HG02798 (cell line): ENCODE measurements at regions not wholly inside any gene's neighbourhood (a gene's known extent, or its start where the extent isn't known, plus 50 kb on each side); places are given as distances from the start of the nearest gene placed in this dataset.
"Not testable (repeated sequence)": the region's sequence is repeated elsewhere in the genome, so short reads cannot be mapped to it uniquely, and the experiment has no call there.

ENCODE experiments used
- ATAC-seq: cut with Tn5 transposase; IDR thresholded peaks from one replicate; pipeline ENCODE4 v1.9.1; 2021; ENCODE audit warnings: mild to moderate bottlenecking; ENCODE audit not compliant: unreplicated experiment, poor library complexity

DNA sequence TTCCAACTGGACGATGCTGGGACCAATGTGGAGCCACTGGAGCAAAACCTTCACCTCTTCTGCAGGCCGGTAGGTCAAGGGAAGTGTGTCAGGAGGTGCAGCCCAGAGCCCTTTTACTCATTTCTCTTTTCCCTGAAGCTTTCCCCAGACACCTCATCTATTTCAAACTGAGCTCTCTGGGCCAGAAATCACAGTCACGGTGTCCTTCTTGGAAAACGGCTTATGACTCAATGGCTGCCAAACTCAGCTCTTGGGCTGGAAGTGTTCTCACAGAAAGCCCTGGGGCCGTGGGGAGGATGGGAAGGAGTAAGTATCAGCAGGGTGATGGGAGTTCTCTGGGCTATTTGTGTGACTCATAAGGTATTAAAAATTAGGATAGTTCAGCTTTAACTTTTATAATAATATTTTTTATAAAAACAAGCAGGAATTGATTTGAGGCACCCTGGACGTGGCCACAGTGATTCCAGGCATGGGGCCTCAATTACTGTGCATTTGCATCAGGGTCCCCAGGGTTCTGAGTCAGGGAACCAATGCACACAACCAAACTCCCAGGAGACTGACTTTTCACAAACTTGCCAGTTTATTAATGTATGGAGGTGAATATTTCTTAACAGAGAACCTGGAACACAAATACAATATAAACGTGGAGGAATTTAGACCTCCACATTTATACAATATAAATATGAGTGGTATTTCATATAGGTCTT lies 187.4 kb upstream of the TMEM72 start:
- no peak for ATAC-seq

GRCh38 chr10:44724415-44725174 lies 186.5 kb upstream of the TMEM72 start:
- ATAC-seq = no peak

GRCh38 chr10:44725404-44725803 lies 185.7 kb upstream of the TMEM72 start:
- peak; percentile 59 for ATAC-seq

GRCh38 chr10:44731283-44731682 lies 179.9 kb upstream of the TMEM72 start:
- ATAC-seq = no peak

- no peak for ATAC-seq
Measured at GRCh38 chr10:44733501-44734488, 177.3 kb upstream of the TMEM72 start.

- no peak for ATAC-seq
Measured at GRCh38 chr10:44742248-44742647, 168.9 kb upstream of the TMEM72 start.

DNA sequence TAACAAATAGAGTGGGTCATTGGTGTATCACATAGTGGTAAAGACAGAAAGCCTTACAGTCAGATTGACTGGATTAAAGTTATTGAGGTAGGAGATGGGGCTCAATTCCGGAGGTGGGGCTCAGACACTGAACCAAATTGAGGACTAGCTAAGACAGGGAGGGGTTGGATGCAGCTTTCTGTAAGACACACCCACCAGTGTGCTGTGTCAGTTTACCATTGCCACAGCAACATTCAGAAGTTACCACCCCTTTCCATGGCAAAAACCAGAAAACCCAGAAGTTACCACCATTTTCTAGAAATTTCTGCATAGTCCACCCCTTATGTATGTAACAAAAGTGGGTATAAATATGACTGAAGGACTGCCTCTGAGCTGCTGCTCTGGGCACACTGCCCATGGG lies 167.6 kb upstream of the TMEM72 start:
- ATAC-seq = no peak

DNA sequence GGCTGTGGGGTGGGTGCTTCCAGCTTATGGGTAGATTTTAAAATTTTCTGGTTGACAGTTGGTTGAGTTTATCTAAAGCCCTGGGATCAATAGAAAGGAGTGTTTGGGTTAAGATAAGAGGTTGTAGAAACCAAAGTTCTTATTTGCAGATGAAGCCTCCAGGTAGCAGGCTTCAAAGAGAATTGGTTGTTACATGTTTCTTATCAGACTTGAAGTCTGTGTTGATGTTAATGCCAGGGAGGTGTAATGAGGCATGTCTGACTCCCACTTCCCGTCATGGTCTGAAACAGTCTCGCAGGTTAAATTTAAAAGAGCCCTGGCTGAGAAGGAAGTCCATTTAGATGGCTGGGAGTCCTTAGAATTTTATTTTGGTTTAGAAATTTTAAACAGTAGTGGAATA lies 165.2 kb upstream of the TMEM72 start:
- ATAC-seq = no peak

DNA sequence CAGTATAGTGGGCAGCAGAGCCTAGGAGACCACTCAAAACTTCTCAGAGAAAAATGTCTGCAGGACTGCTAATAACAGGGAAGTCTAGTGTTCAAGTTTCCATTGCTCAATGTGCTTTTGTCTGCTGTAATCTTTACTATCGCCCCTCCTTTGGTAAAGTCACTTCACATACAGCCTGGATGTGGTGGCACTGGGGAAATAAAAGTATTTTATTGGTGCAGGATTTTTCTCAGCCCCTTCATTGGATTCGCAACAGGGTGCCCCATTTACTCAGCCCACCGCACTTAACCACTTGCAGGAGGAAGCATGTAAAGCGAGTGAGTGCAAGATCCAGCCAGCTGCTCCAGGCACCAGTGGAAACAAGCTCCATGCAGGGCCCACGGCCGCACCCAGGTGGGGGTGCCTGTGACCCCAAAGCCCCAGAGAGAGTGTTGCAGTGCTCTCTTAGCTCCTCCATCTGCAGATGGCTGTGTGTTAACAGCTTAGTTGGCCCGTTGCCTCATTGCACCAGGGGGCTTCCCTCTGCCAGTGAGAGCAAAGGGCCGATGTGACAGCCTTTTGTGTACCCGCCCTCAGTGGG lies 163.5 kb upstream of the TMEM72 start:
- no peak for ATAC-seq

- no peak for ATAC-seq
Measured at GRCh38 chr10:44749151-44749550, 162.0 kb upstream of the TMEM72 start.

GRCh38 chr10:44752451-44753441 lies 158.4 kb upstream of the TMEM72 start:
- no peak for ATAC-seq

DNA sequence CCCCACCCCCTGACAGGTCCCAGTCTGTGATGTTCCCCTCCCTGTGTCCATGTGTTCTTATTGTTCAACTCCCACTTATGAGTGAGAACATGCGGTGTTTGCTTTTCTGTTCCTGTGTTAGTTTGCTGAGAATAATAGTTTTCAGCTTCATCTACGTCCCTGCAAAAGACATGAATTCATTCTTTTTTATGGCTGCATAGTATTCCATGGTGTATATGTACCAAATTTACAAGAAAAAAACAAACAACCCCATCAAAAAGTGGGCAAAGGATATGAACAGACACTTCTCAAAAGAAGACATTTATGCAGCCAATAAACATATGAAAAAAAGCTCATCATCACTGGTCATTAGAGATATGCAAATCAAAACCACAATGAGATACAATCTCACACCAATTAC lies 156.8 kb upstream of the TMEM72 start:
- not testable (repeated sequence) for ATAC-seq

DNA sequence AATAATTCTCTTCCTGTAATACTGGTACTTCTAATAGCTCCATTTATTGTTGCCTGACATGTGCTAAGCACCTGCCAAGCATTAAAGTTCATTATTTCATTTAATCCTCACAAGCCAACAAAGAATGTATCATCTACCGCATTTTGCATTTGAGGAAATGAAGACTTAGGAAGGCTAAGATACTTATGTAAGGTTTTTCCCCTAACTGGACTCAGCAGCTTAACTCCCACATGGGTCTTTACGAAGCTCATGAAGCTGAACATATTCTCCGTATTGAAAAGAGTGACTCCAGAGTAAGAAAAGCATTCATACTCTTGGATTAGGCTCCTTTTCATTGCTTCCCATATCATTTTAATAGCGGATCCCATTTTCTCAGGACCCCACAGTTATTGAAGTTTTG lies 155.7 kb upstream of the TMEM72 start:
- ATAC-seq = no peak

GRCh38 chr10:44756216-44756615 lies 154.9 kb upstream of the TMEM72 start:
- no peak for ATAC-seq

GRCh38 chr10:44757551-44758205 lies 153.5 kb upstream of the TMEM72 start:
- ATAC-seq = no peak

- ATAC-seq = no peak
Measured at GRCh38 chr10:44759122-44759521, 152.0 kb upstream of the TMEM72 start.

- ATAC-seq = no peak
Measured at GRCh38 chr10:44760513-44760912, 150.6 kb upstream of the TMEM72 start.

GRCh38 chr10:44761076-44761475 lies 150.1 kb upstream of the TMEM72 start:
- ATAC-seq = no peak

DNA sequence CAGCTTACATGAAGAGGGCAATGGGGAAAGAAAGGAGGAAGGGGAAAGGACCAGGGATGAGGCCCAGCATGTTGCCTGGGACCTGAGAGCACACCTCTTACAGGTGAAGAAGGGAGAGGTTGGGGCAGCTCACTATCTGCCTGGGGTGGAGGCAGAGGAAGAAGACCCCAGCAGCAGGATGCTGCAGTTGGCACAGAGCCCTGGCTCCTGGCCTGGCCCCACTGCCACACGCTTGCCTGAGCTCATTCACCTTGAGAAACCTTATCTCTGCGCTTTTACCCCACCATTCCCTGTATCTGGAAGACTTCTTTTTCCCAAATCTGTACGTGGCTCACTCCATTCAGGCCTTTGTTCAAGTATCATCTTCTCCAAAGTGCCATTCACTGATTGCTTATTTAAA lies 147.8 kb upstream of the TMEM72 start:
- ATAC-seq = no peak
